DMS114 treated with DMSO at 0.1 percent for 48 hours (cell line): ENCODE measurements at regions not wholly inside any gene's neighbourhood (a gene's known extent, or its start where the extent isn't known, plus 50 kb on each side); places are given as distances from the start of the nearest gene placed in this dataset.
"Not testable (repeated sequence)": the region's sequence is repeated elsewhere in the genome, so short reads cannot be mapped to it uniquely, and the experiment has no call there.

Experiments used
- DNase-seq: peaks from one replicate; lab custom pipeline; 2025; ENCODE audit not compliant: unreplicated experiment; lab: John Stamatoyannopoulos, UW

GRCh38 chr2:224263571-224264043 lies 138.3 kb downstream of the FAM124B start:
- DNase-seq, result no peak

GRCh38 chr2:224261326-224261725 lies 140.6 kb downstream of the FAM124B start:
- no peak for DNase-seq

GRCh38 chr2:224260372-224261020 lies 141.4 kb downstream of the FAM124B start:
- DNase-seq, result no peak

GRCh38 chr2:224259831-224260230 lies 142.1 kb downstream of the FAM124B start:
- DNase-seq, result no peak

- no peak for DNase-seq
These were observed 143.8 kb downstream of the FAM124B start for GRCh38 chr2:224258059-224258458.

- no peak for DNase-seq
These were observed 144.8 kb downstream of the FAM124B start for GRCh38 chr2:224257156-224257555.

GRCh38 chr2:224253464-224253863 lies 148.4 kb downstream of the FAM124B start:
- DNase-seq, result no peak

- DNase-seq, result no peak
These were observed 149.3 kb downstream of the FAM124B start for GRCh38 chr2:224252631-224253030.

- DNase-seq, result no peak
These were observed 152.9 kb downstream of the FAM124B start for GRCh38 chr2:224248944-224249371.

- DNase-seq, result no peak
These were observed 159.3 kb downstream of the FAM124B start for GRCh38 chr2:224242561-224242960.

- DNase-seq, result no peak
These were observed 160.1 kb downstream of the FAM124B start for GRCh38 chr2:224241812-224242211.

GRCh38 chr2:224241001-224241400 lies 160.9 kb downstream of the FAM124B start:
- DNase-seq, result no peak

GRCh38 chr2:224223851-224224555 lies 177.9 kb downstream of the FAM124B start:
- no peak for DNase-seq

- DNase-seq, result no peak
These were observed 178.9 kb downstream of the FAM124B start for GRCh38 chr2:224222974-224223373.

GRCh38 chr2:224222291-224222690 lies 179.6 kb downstream of the FAM124B start:
- no peak for DNase-seq

- DNase-seq, result no peak
These were observed 180.4 kb downstream of the FAM124B start for GRCh38 chr2:224221455-224221913.

- DNase-seq, result no peak
These were observed 181.2 kb downstream of the FAM124B start for GRCh38 chr2:224220586-224221255.

- no peak for DNase-seq
These were observed 180.7 kb upstream of the SERPINE2 start for GRCh38 chr2:224219781-224220180.

- no peak for DNase-seq
These were observed 178.9 kb upstream of the SERPINE2 start for GRCh38 chr2:224217962-224218347.

GRCh38 chr2:224217233-224217961 lies 178.3 kb upstream of the SERPINE2 start:
- no peak for DNase-seq

- DNase-seq, result not testable (repeated sequence)
These were observed 176.5 kb upstream of the SERPINE2 start for GRCh38 chr2:224215611-224216010.
